Esophagus mucosa (tissue), 1 donor: ENCODE measurements at regions not wholly inside any gene's neighbourhood (a gene's known extent, or its start where the extent isn't known, plus 50 kb on each side); places are given as distances from the start of the nearest gene placed in this dataset.

ENCODE experiments used
- ATAC-seq: fragments of 200-7000 bp; cut with Tn5 transposase; one replicate; pipeline ENCODE4 v1.9.1; 2020
- donor health status: DM: yes; HTN: yes; CAD: no.

DNA sequence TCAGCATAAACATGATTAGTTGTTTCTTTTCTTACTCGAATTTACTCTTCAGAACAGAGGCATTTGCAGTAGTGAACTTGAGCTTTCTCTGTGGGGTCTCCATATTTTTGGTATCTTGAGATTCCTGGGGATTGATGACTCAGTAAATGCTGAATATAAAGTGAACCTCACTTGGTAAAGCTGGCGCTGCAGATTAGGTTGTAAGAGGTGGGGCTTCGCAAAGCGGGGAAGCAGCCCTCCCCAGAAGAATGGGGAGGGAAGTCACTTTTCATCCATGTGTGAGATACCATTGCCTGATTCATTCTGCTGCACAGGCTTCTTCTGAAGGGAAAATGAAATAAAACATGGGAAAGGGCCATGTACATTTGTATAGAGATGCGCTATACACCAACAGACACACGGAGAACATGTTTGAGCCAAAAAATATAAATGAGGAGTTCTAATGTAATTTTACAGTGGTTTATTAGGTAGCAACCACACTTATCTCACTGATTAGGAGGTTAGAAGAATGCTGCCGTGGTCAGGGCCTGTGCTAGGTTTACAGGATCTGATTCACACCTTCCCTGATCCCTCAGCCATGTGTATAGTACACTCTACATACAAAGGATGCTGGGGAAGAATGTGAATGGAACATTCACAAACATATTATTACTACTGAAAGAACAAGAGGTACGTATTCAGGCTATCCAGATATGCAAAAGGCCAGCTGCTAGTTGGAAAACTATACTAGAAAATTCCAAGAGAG, 63.5 kb downstream of the DNTTIP2 start:
- ATAC-seq = no peak

- ATAC-seq = no peak
Observed at GRCh38 chr1:93814795-93815340, 64.1 kb downstream of the DNTTIP2 start.

DNA sequence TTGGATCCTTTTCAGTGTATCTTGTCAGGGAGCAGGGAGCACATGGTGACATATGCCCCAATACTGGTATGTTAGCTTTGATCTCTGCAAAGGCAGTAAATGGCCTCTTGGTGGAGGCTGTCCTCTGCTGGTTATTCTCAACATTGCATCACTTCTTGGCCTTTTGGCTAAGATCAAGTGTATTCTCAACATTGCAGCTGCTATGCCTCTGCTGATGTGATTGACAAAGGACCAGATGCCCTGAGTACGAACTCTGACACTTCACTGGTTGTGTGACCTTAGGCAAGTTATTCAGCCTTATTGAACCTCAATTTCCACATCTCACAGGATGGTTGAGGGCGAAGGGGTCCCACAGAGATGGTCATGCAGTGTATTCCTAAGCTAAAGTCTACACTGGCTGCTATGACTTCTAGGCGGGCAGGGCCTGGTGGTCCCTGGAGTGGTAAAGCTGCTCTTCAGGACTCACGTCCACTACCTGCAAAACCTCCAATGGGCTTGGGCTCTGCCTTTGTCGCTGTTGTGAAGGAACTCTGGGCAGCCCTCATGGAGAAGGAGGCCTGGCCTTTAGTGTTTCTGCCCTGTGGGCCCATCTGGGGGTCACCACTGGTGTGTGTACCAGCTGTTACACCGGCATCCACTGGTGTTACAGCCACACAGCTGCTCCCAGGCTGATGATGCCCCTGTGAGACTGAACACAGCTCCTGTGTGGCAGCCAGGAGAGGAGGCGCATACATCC, 64.8 kb downstream of the DNTTIP2 start:
- ATAC-seq = peak; percentile 87

DNA sequence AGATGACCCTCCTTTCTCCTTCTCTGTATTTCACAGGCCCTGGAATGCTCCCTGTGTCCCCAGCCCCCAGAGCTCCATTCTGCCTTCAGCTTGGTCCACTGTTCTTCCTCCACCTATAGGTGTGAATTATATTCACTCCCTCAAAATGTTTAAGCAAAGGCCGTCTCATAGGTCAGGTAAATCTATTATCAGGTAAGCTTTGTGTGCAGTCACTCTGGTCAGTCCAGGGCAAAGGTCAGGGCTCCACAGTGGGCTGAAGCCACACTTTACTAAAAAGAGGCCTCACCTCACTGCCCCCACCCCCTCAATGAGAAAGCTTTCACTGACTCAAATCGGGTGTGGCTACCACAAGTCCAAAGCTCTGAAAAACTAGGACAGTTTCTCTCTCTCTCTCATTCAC, 65.9 kb downstream of the DNTTIP2 start:
- ATAC-seq = no peak

- ATAC-seq = no peak
Observed at GRCh38 chr1:93811326-93812065, 67.5 kb downstream of the DNTTIP2 start.

GRCh38 chr1:93810316-93810715, 68.7 kb downstream of the DNTTIP2 start:
- no peak for ATAC-seq

DNA sequence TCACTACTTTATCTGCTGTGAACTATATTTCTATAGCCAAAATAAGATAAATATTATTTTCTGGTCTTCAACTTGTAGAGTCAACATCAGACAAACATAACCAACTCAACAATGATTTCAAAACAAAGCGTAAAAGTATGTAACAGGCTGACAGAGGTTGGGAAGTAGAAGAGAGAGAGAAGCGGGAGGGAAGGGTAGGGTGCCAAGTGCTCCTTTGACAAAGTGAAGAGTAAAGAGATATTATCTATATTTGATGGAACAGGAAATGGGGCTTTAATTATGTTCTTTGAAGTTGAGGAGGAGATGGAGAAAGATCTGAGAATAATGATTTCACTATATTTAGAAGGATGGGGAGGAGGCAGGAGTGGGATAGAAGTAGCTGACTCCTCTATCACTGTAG, 70.1 kb downstream of the DNTTIP2 start:
- ATAC-seq = no peak

GRCh38 chr1:93807311-93807930, 71.6 kb downstream of the DNTTIP2 start:
- no peak for ATAC-seq

- ATAC-seq = no peak
Observed at GRCh38 chr1:93805027-93805610, 73.9 kb downstream of the DNTTIP2 start.

GRCh38 chr1:93804412-93804811, 74.6 kb downstream of the DNTTIP2 start:
- peak; percentile 73 for ATAC-seq

- ATAC-seq = no peak
Observed at GRCh38 chr1:93801471-93801870, 77.5 kb downstream of the DNTTIP2 start.

DNA sequence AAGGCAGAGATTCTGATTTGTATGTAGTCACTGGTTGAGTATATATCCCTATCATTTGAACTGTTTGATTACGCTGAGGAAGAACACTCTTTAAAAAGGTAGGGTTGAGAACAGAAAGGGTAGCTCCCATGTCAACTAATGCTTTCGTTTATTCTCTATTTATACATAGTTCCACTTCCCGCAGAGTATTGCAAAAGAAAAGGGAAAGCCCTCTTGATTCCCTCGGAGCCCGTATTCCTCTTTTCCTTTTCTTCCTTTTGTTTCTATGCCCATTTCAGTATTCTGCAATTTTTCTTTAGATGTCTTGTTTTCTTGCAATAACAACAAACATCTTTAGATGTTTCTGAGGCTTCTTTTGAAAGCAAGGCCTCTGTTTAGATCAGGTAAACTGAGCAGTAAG, 78.2 kb downstream of the DNTTIP2 start:
- no peak for ATAC-seq

DNA sequence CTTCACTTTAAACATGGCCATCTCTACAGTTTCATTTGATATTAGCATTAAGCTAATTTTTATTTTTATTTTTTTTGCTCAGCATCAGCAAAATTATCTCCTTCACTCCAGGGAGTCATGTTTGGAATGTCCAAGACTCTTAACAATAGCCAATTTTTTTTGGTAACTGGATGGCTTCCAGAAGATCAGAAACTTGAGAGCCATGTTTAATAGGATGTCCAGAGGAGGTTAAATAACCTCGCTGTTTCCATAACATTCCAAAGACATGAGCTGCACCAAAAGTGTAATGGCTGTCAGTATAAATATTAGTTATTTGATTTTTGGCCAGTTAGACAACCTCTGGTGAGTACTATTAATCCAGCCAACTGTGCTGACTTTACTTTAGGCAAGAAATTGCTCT, 80.7 kb downstream of the DNTTIP2 start:
- ATAC-seq = no peak

- no peak for ATAC-seq
Observed at GRCh38 chr1:93784538-93784937, 94.5 kb downstream of the DNTTIP2 start.

GRCh38 chr1:93783876-93784275, 95.1 kb downstream of the DNTTIP2 start:
- no peak for ATAC-seq

GRCh38 chr1:93779540-93780165, 98.0 kb upstream of the BCAR3 start:
- peak; percentile 50 for ATAC-seq

DNA sequence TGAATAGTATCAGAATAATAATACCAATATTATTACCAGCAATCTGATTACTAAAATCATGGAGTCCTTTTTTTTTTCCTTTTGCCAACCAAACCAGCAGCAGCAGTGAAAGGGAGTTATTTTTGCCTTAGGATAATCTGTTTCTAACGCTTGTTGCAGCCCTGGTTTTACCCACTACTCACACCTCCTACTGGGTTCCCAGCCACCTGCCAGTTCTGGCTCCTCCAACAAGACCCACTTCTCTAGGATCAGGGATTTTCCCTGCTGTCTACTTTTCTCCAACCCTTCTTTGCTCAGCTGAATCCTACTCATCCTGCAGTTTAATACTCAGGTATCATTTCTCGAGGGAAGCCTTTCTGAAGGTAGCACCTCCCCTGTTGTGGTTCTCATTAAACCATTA, 96.8 kb upstream of the BCAR3 start:
- no peak for ATAC-seq

DNA sequence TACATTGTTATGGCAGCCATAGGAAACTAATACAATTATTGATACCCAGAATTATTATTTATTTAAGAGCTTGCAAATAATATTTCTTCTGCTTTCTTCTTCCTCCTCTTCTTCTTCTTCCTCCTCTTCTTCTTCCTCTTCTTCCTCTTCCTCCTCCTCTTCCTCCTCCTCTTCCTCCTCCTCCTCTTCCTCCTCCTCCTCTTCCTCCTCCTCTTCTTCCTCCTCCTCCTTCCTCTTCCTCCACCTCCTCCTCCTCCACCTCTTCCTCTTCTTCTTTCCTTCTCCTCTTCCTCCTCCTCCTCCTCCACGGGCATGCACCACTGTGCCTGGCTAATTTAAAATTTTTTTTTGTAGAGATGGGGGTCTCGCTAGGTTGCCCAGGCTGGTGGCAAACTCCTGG, 95.6 kb upstream of the BCAR3 start:
- ATAC-seq = no peak

GRCh38 chr1:93776728-93777127, 95.1 kb upstream of the BCAR3 start:
- no peak for ATAC-seq

DNA sequence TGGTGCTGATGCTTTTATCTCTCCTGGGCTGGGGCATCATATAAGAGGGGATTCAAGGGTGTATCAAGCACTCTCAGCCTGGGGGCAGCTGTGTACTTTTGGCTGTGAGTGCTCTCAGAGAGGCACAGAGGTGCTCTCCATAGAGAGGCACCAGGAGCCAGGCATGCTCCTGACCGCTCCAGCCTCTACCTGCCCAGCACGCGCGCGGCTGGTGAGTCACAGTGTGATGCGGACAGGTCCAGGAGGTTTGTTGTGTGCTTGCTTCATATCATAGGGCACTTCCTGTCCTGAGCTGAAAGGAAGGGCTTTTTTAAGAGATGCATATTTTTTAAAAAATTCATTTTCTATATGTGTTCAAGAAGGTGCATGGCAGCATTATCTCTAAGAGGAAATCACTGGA, 93.6 kb upstream of the BCAR3 start:
- ATAC-seq = peak; percentile 93

- ATAC-seq = no peak
Observed at GRCh38 chr1:93774707-93775106, 93.1 kb upstream of the BCAR3 start.
